A673 (cell line): ENCODE measurements at regions not wholly inside any gene's neighbourhood (a gene's known extent, or its start where the extent isn't known, plus 50 kb on each side); places are given as distances from the start of the nearest gene placed in this dataset.

ENCODE experiments used
- BruUV-seq: library from RNA; stranded (reverse); fragments of 400-500 nt; replicated peaks from 2 replicates; lab custom pipeline; 2021; lab: Mats Ljungman, UMichigan
- CTCF ChIA-PET: fragments of 300-600 bp; sonication (Branson Sonifier 250); formaldehyde crosslinking; loops from one replicate; lab custom pipeline; 2022; ENCODE audit warnings: antibody characterized with exemption; lab: Charles Lee
- POLR2A ChIA-PET: fragments of 300-600 bp; sonication (Branson Sonifier 250); formaldehyde crosslinking; loops from one replicate; lab custom pipeline; 2022; ENCODE audit warnings: antibody characterized with exemption; ENCODE audit not compliant: low non-redundant PET; lab: Charles Lee
- DNase-seq: peaks from one replicate; pipeline ENCODE4 v3.0.0-alpha.2; 2015; ENCODE audit warnings: low spot score
- H3K27ac ChIP-seq: fragments of 200-600 bp; sonication (generic); 2 replicates; pipeline ENCODE4 v1.5.1; 2016; ENCODE audit warnings: mixed run types, low read depth, mild to moderate bottlenecking, mixed read lengths, antibody characterized with exemption, low read length; ENCODE audit not compliant: poor library complexity, severe bottlenecking
- H3K27me3 ChIP-seq: fragments of 200-600 bp; sonication (generic); replicated peaks from 2 replicates; pipeline ENCODE4 v1.6.1; 2017; ENCODE audit warnings: mixed run types, low read depth, mild to moderate bottlenecking, mixed read lengths, antibody characterized with exemption, low read length; ENCODE audit not compliant: insufficient read depth, poor library complexity
- H3K36me3 ChIP-seq: fragments of 200-600 bp; sonication (generic); 2 replicates; pipeline ENCODE4 v1.6.1; 2016; ENCODE audit warnings: mixed run types, mild to moderate bottlenecking, mixed read lengths, antibody characterized with exemption, low read length; ENCODE audit not compliant: insufficient read depth, poor library complexity, severe bottlenecking
- H3K4me1 ChIP-seq: fragments of 200-600 bp; sonication (generic); 2 replicates; pipeline ENCODE4 v1.6.1; 2017; ENCODE audit warnings: mixed run types, mild to moderate bottlenecking, mixed read lengths, antibody characterized with exemption, low read length; ENCODE audit not compliant: insufficient read depth, poor library complexity, severe bottlenecking
- H3K4me3 ChIP-seq: fragments of 200-600 bp; sonication (generic); 2 replicates; pipeline ENCODE4 v1.5.1; 2016; ENCODE audit warnings: low read depth, mixed run types, mild to moderate bottlenecking, mixed read lengths, low read length; ENCODE audit not compliant: poor library complexity, severe bottlenecking
- H3K9me3 ChIP-seq: fragments of 200-600 bp; sonication (generic); 2 replicates; pipeline ENCODE4 v1.6.1; 2016; ENCODE audit warnings: mixed run types, low read depth, mild to moderate bottlenecking, mixed read lengths, antibody characterized with exemption, low read length; ENCODE audit not compliant: poor library complexity, severe bottlenecking
- CTCF ChIP-seq: fragments of 300-800, 200-600 bp; sonication (generic); conservative IDR thresholded peaks from 2 replicates; pipeline ENCODE4 v1.5.1; 2017; ENCODE audit warnings: low read depth, mild to moderate bottlenecking, antibody characterized with exemption, low read length, moderate library complexity, mixed read lengths
- EZH2 ChIP-seq: fragments of 200-600 bp; sonication (generic); IDR thresholded peaks from 2 replicates; pipeline ENCODE4 v1.6.1; 2017; ENCODE audit warnings: borderline replicate concordance, low read depth, mild to moderate bottlenecking, mixed read lengths, antibody characterized with exemption, low read length; ENCODE audit not compliant: poor library complexity, severe bottlenecking
- intact Hi-C: fragments of 100-400 bp; cut with micrococcal nuclease; formaldehyde crosslinking; loops from one replicate; pipeline ENCODE4 v1.10.0; 2022; ENCODE audit not compliant: unreplicated experiment

- ChIA-PET POLR2A (no interaction called here), CTCF (no interaction called here)
- Histone ChIP-seq H3K4me3 (no peak overlapping the region), H3K9me3 (no peaks in the 10 kb centered on the region), H3K36me3 (no peaks in the 10 kb centered on the region), H3K27ac (no peak overlapping the region), H3K4me1 (peaks cover 7% of the 10 kb centered on the region), H3K27me3 (no peaks in the 10 kb centered on the region)
- DNase-seq = no peak
- TF ChIP-seq EZH2 = no peak
- TF ChIP-seq CTCF = no peak
- intact Hi-C loops = no loop called here
- BruUV-seq = no TSS peak
Measured at GRCh38 chr12:76942267-76942666, 63.4 kb upstream of the CSRP2 start.

GRCh38 chr12:76940671-76941445 is 62.0 kb upstream of the CSRP2 start:
- H3K27me3 ChIP-seq = no peaks in the 10 kb centered on the region
- POLR2A ChIA-PET = no interaction called here
- TF ChIP-seq CTCF (no peak), EZH2 (no peak)
- H3K4me3 ChIP-seq = no peak overlapping the region
- no peaks in the 10 kb centered on the region for H3K4me1 ChIP-seq
- no peaks in the 10 kb centered on the region for H3K9me3 ChIP-seq
- no peak overlapping the region for H3K27ac ChIP-seq
- intact Hi-C loops = no loop called here
- CTCF ChIA-PET = no interaction called here
- H3K36me3 ChIP-seq = no peaks in the 10 kb centered on the region
- BruUV-seq = no TSS peak
- no peak for DNase-seq

GRCh38 chr12:76939701-76940100 is 60.9 kb upstream of the CSRP2 start:
- no peak for DNase-seq
- Histone ChIP-seq H3K27me3 (no peaks in the 10 kb centered on the region), H3K4me1 (no peaks in the 10 kb centered on the region), H3K36me3 (no peaks in the 10 kb centered on the region), H3K27ac (no peak overlapping the region), H3K9me3 (no peaks in the 10 kb centered on the region), H3K4me3 (no peak overlapping the region)
- TF ChIP-seq EZH2 = no peak
- no peak for TF ChIP-seq CTCF
- CTCF ChIA-PET = no interaction called here
- POLR2A ChIA-PET = no interaction called here
- no TSS peak for BruUV-seq
- intact Hi-C loops = no loop called here
